ENCODE measurements at regions not wholly inside any gene's neighbourhood (a gene's known extent, or its start where the extent isn't known, plus 50 kb on each side); places are given as distances from the start of the nearest gene placed in this dataset.
"Not testable (repeated sequence)": the region's sequence is repeated elsewhere in the genome, so short reads cannot be mapped to it uniquely, and the experiment has no call there.

GRCh38 chr10:2197663-2198062 lies 460.3 kb upstream of the ADARB2 start:
- no peak for TF ChIP-seq CTCF (IDR thresholded peaks at IDR 0.05)
- no peak overlapping the region for H3K4me3 Mint-ChIP-seq
- no peaks in the 10 kb centered on the region for H3K27me3 Mint-ChIP-seq (ENCODE audit: insufficient read depth)
- H3K9me3 Mint-ChIP-seq, result peaks cover 47% of the 10 kb centered on the region
- 0 out of 2 replicates have a peak, but pooled peaks cover 4% of the 10 kb centered on the region for H3K36me3 Mint-ChIP-seq (ENCODE audit: low read depth)
- no peak for DNase-seq
- no peak overlapping the region for H3K27ac Mint-ChIP-seq
- H3K4me1 Mint-ChIP-seq (ENCODE audit: low read depth), result no peaks in the 10 kb centered on the region

- no peak for TF ChIP-seq CTCF (IDR thresholded peaks at IDR 0.05)
- no peak for DNase-seq
These were observed 458.9 kb upstream of the ADARB2 start for GRCh38 chr10:2196272-2196671.

GRCh38 chr10:2189356-2189755 lies 452.0 kb upstream of the ADARB2 start:
- H3K27me3 Mint-ChIP-seq (ENCODE audit: insufficient read depth); DNase-seq; H3K36me3 Mint-ChIP-seq (ENCODE audit: low read depth); H3K4me3 Mint-ChIP-seq; H3K27ac Mint-ChIP-seq; H3K4me1 Mint-ChIP-seq (ENCODE audit: low read depth): not testable (repeated sequence)
- peaks cover 52% of the 10 kb centered on the region for H3K9me3 Mint-ChIP-seq

More at GRCh38 chr10:2196272-2196671, 458.9 kb upstream of the ADARB2 start:
- Mint-ChIP-seq H3K27me3 (ENCODE audit: insufficient read depth) (no peaks in the 10 kb centered on the region), H3K4me3 (no peak overlapping the region), H3K4me1 (ENCODE audit: low read depth) (no peaks in the 10 kb centered on the region), H3K9me3 (peaks cover 45% of the 10 kb centered on the region), H3K36me3 (ENCODE audit: low read depth) (0 out of 2 replicates have a peak, but pooled peaks cover 4% of the 10 kb centered on the region), H3K27ac (no peak overlapping the region)

- no peak for TF ChIP-seq CTCF (IDR thresholded peaks at IDR 0.05)
- H3K9me3 Mint-ChIP-seq, result peaks cover 60% of the 10 kb centered on the region
These were observed 451.0 kb upstream of the ADARB2 start for GRCh38 chr10:2188371-2188770.

GRCh38 chr10:2173327-2173726 lies 436.0 kb upstream of the ADARB2 start:
- H3K27ac Mint-ChIP-seq, result no peak overlapping the region
- H3K36me3 Mint-ChIP-seq (ENCODE audit: low read depth), result no peaks in the 10 kb centered on the region
- TF ChIP-seq CTCF (IDR thresholded peaks at IDR 0.05), result no peak
- H3K4me3 Mint-ChIP-seq, result no peak overlapping the region
- no peaks in the 10 kb centered on the region for H3K4me1 Mint-ChIP-seq (ENCODE audit: low read depth)
- peaks cover 2% of the 10 kb centered on the region; the same call in 1 of the 2 replicates for H3K27me3 Mint-ChIP-seq (ENCODE audit: insufficient read depth)
- H3K9me3 Mint-ChIP-seq, result peaks cover 37% of the 10 kb centered on the region
- no peak for DNase-seq

More at GRCh38 chr10:2188371-2188770, 451.0 kb upstream of the ADARB2 start:
- Mint-ChIP-seq H3K27me3 (ENCODE audit: insufficient read depth) (no peaks in the 10 kb centered on the region), H3K4me1 (ENCODE audit: low read depth) (no peaks in the 10 kb centered on the region), H3K4me3 (no peak overlapping the region), H3K36me3 (ENCODE audit: low read depth) (peaks cover 7% of the 10 kb centered on the region; the same call in 1 of the 2 replicates), H3K27ac (no peak overlapping the region)
- DNase-seq, result no peak

- DNase-seq, result no peak
- Mint-ChIP-seq H3K4me3 (no peak overlapping the region), H3K27ac (no peak overlapping the region), H3K36me3 (ENCODE audit: low read depth) (0 out of 2 replicates have a peak, but pooled peaks cover 6% of the 10 kb centered on the region), H3K4me1 (ENCODE audit: low read depth) (no peaks in the 10 kb centered on the region), H3K27me3 (ENCODE audit: insufficient read depth) (no peaks in the 10 kb centered on the region), H3K9me3 (peaks cover 55% of the 10 kb centered on the region)
- no peak for TF ChIP-seq CTCF (IDR thresholded peaks at IDR 0.05)
These were observed 428.6 kb upstream of the ADARB2 start for GRCh38 chr10:2165771-2166460.

Measured in HFFc6 (cell line).